ENCODE measurements at regions not wholly inside any gene's neighbourhood (a gene's known extent, or its start where the extent isn't known, plus 50 kb on each side); places are given as distances from the start of the nearest gene placed in this dataset.

DNA sequence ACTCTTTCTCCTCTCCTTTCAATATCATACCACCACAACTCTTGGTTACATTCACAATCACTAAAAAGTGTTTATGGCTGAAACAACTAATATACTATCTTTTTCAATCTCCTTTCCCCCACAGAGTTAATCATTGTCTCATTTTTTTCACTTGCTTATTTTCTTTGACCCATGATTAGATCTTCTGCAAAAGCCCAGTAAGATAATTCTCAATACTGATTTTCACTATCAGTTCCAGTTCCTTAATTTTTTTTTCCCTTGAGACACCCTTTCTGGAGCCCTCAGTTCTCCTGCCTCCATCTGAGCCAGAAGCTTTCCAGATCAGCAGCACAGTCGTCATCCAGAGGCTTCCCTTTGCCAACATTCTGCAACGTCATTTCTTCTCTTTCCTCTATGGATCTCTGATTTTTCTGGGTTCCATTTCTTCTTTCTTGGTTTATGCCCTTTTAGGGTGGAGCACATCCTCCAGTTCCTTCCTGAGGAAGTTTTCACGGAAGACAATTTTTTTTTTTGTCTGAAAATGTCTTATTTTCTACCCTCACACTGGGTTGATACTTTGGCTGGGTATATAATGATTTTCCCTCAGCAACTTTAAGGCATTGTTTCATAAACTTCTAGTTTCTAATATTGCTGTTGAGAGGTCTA, 88.7 kb upstream of the C15orf39 start:
- Histone ChIP-seq H3K4me2 (no peak overlapping the region), H3K27ac (ENCODE audit: low read depth) (no peak overlapping the region)

DNA sequence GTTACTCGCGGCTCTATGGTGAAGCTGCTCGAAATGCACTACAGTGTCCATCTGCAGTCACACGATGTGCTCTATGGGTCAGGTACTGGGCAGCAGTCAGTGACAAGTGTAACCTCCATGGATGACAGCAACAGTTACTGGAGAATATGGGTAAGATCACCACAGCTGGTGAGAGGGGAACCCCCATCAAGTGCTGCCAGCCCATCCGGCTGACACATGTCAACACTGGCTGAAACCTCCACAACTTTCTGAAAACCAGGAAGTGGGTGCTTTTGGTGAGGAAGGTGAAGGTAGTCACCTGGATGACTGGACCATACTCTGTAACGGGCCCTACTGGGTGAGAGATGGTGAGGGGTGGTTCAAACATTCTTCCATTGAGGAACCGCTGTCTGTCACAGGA, 87.4 kb upstream of the C15orf39 start:
- H3K36me3 ChIP-seq (ENCODE audit: insufficient read depth) = no peaks in the 10 kb centered on the region
- no peak overlapping the region for H3K4me2 ChIP-seq
- H3K27ac ChIP-seq (ENCODE audit: low read depth) = no peak overlapping the region
- H3K9me2 ChIP-seq (ENCODE audit: insufficient read depth) = 0 out of 2 replicates have a peak, but pooled peaks cover 3% of the 10 kb centered on the region
- DNase-seq (ENCODE audit: low spot score) = no peak
- no peak overlapping the region for H3K4me3 ChIP-seq
- H4K20me1 ChIP-seq (replicated peaks; ENCODE audit: insufficient read depth) = no peaks in the 10 kb centered on the region
- TF ChIP-seq JUNB (IDR thresholded peaks at IDR 0.05; ENCODE audit: unreplicated experiment) = no peak
- TF ChIP-seq STAT1 (IDR thresholded peaks at IDR 0.05; ENCODE audit: unreplicated experiment) = no peak
- no peak for TF ChIP-seq CREB1 (CRISPR knock-in tag; IDR thresholded peaks at IDR 0.05; ENCODE audit: low read depth)
- TF ChIP-seq, protein P1, sequence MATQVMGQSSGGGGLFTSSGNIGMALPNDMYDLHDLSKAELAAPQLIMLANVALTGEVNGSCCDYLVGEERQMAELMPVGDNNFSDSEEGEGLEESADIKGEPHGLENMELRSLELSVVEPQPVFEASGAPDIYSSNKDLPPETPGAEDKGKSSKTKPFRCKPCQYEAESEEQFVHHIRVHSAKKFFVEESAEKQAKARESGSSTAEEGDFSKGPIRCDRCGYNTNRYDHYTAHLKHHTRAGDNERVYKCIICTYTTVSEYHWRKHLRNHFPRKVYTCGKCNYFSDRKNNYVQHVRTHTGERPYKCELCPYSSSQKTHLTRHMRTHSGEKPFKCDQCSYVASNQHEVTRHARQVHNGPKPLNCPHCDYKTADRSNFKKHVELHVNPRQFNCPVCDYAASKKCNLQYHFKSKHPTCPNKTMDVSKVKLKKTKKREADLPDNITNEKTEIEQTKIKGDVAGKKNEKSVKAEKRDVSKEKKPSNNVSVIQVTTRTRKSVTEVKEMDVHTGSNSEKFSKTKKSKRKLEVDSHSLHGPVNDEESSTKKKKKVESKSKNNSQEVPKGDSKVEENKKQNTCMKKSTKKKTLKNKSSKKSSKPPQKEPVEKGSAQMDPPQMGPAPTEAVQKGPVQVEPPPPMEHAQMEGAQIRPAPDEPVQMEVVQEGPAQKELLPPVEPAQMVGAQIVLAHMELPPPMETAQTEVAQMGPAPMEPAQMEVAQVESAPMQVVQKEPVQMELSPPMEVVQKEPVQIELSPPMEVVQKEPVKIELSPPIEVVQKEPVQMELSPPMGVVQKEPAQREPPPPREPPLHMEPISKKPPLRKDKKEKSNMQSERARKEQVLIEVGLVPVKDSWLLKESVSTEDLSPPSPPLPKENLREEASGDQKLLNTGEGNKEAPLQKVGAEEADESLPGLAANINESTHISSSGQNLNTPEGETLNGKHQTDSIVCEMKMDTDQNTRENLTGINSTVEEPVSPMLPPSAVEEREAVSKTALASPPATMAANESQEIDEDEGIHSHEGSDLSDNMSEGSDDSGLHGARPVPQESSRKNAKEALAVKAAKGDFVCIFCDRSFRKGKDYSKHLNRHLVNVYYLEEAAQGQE (IDR thresholded peaks at IDR 0.05; ENCODE audit: unreplicated experiment) = no peak
- H3K4me3 Mint-ChIP-seq = no peak overlapping the region
- H3K79me2 ChIP-seq (replicated peaks; ENCODE audit: insufficient read depth) = no peaks in the 10 kb centered on the region
- H3F3A ChIP-seq (replicated peaks; ENCODE audit: low read depth) = no peaks in the 10 kb centered on the region
- H3K27me3 ChIP-seq (ENCODE audit: insufficient read depth) = no peaks in the 10 kb centered on the region
- no peak overlapping the region for H2AFZ ChIP-seq
- H3K36me3 Mint-ChIP-seq (ENCODE audit: low read depth) = peaks cover 6% of the 10 kb centered on the region; the same call in 2 of the 3 replicates
- no peak overlapping the region for H3K27ac Mint-ChIP-seq
- 0 out of 3 replicates have a peak, but pooled peaks cover 4% of the 10 kb centered on the region for H3K4me1 Mint-ChIP-seq
- H3K9me3 Mint-ChIP-seq = peaks cover 14% of the 10 kb centered on the region; the same call in 2 of the 3 replicates
- H3K4me1 ChIP-seq (ENCODE audit: insufficient read depth) = no peaks in the 10 kb centered on the region
- ATAC-seq = no peak
- peaks cover 14% of the 10 kb centered on the region for H3K27me3 Mint-ChIP-seq (ENCODE audit: insufficient read depth, low read depth, poor library complexity)

More for the DNA sequence above, 88.7 kb upstream of the C15orf39 start:
- Histone ChIP-seq H3K4me1 (ENCODE audit: insufficient read depth) (no peaks in the 10 kb centered on the region), H3K36me3 (ENCODE audit: insufficient read depth) (no peaks in the 10 kb centered on the region), H2AFZ (no peak overlapping the region), H3K9me2 (ENCODE audit: insufficient read depth) (0 out of 2 replicates have a peak, but pooled peaks cover 3% of the 10 kb centered on the region), H4K20me1 (replicated peaks; ENCODE audit: insufficient read depth) (no peaks in the 10 kb centered on the region), H3K27me3 (ENCODE audit: insufficient read depth) (no peaks in the 10 kb centered on the region), H3K4me3 (no peak overlapping the region), H3K79me2 (replicated peaks; ENCODE audit: insufficient read depth) (no peaks in the 10 kb centered on the region), H3F3A (replicated peaks; ENCODE audit: low read depth) (no peaks in the 10 kb centered on the region)
- no peak overlapping the region for H3K27ac Mint-ChIP-seq
- peaks cover 14% of the 10 kb centered on the region for H3K27me3 Mint-ChIP-seq (ENCODE audit: insufficient read depth, low read depth, poor library complexity)
- H3K4me3 Mint-ChIP-seq = no peak overlapping the region
- 0 out of 3 replicates have a peak, but pooled peaks cover 4% of the 10 kb centered on the region for H3K4me1 Mint-ChIP-seq
- no peak for DNase-seq (ENCODE audit: low spot score)
- peaks cover 6% of the 10 kb centered on the region; the same call in 2 of the 3 replicates for H3K36me3 Mint-ChIP-seq (ENCODE audit: low read depth)
- peaks cover 13% of the 10 kb centered on the region; the same call in 2 of the 3 replicates for H3K9me3 Mint-ChIP-seq
- TF ChIP-seq ZNF114 (CRISPR knock-in tag; IDR thresholded peaks at IDR 0.05) (no peak), ZNF331 (CRISPR knock-in tag; IDR thresholded peaks at IDR 0.05; ENCODE audit: low read depth) (no peak), EZH2 (IDR thresholded peaks at IDR 0.05; ENCODE audit: low read depth, unreplicated experiment) (no peak), NANOG (IDR thresholded peaks at IDR 0.05; ENCODE audit: borderline replicate concordance) (no peak), JUNB (IDR thresholded peaks at IDR 0.05; ENCODE audit: unreplicated experiment) (no peak), CREB1 (CRISPR knock-in tag; IDR thresholded peaks at IDR 0.05; ENCODE audit: low read depth) (no peak)
- TF ChIP-seq, protein P2, sequence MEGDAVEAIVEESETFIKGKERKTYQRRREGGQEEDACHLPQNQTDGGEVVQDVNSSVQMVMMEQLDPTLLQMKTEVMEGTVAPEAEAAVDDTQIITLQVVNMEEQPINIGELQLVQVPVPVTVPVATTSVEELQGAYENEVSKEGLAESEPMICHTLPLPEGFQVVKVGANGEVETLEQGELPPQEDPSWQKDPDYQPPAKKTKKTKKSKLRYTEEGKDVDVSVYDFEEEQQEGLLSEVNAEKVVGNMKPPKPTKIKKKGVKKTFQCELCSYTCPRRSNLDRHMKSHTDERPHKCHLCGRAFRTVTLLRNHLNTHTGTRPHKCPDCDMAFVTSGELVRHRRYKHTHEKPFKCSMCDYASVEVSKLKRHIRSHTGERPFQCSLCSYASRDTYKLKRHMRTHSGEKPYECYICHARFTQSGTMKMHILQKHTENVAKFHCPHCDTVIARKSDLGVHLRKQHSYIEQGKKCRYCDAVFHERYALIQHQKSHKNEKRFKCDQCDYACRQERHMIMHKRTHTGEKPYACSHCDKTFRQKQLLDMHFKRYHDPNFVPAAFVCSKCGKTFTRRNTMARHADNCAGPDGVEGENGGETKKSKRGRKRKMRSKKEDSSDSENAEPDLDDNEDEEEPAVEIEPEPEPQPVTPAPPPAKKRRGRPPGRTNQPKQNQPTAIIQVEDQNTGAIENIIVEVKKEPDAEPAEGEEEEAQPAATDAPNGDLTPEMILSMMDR (conservative IDR thresholded peaks at IDR 0.05; ENCODE audit: low read depth in 2 of 2) = no peak
- TF ChIP-seq, protein P1 (IDR thresholded peaks at IDR 0.05; ENCODE audit: unreplicated experiment) = no peak
- ATAC-seq = no peak
